ENCODE measurements at regions not wholly inside any gene's neighbourhood (a gene's known extent, or its start where the extent isn't known, plus 50 kb on each side); places are given as distances from the start of the nearest gene placed in this dataset.
"Not testable (repeated sequence)": the region's sequence is repeated elsewhere in the genome, so short reads cannot be mapped to it uniquely, and the experiment has no call there.

GRCh38 chr12:97784904-97785303 lies 322.3 kb downstream of the RMST start:
- FAIRE-seq = no peak

GRCh38 chr12:97790281-97790680 lies 327.7 kb downstream of the RMST start:
- DNase-seq (ENCODE audit: low spot score in 2 of 2) (no peak), FAIRE-seq (no peak)

More at GRCh38 chr12:97784904-97785303, 322.3 kb downstream of the RMST start:
- DNase-seq (ENCODE audit: low spot score in 2 of 2) = no peak

GRCh38 chr12:97797473-97797872 lies 334.9 kb downstream of the RMST start:
- no peak for DNase-seq (ENCODE audit: low spot score in 2 of 2)
- FAIRE-seq = no peak

GRCh38 chr12:97800561-97800960 lies 338.0 kb downstream of the RMST start:
- FAIRE-seq (no peak), DNase-seq (ENCODE audit: low spot score in 2 of 2) (no peak)

- no peak for FAIRE-seq
- no peak for DNase-seq (ENCODE audit: low spot score in 2 of 2)
Measured at GRCh38 chr12:97801471-97802059, 339.0 kb downstream of the RMST start.

- no peak for FAIRE-seq
- no peak for DNase-seq (ENCODE audit: low spot score in 2 of 2)
Measured at GRCh38 chr12:97805146-97805545, 342.5 kb downstream of the RMST start.

GRCh38 chr12:97813301-97813700 lies 350.7 kb downstream of the RMST start:
- FAIRE-seq (no peak), DNase-seq (ENCODE audit: low spot score in 2 of 2) (no peak)

GRCh38 chr12:97821806-97822205 lies 359.2 kb downstream of the RMST start:
- DNase-seq (ENCODE audit: low spot score in 2 of 2) = no peak
- FAIRE-seq = no peak

- no peak for FAIRE-seq
Measured at GRCh38 chr12:97835541-97835940, 372.9 kb downstream of the RMST start.

GRCh38 chr12:97837401-97837800 lies 374.8 kb downstream of the RMST start:
- FAIRE-seq = no peak
- no peak for DNase-seq (ENCODE audit: low spot score in 2 of 2)

More at GRCh38 chr12:97835541-97835940, 372.9 kb downstream of the RMST start:
- DNase-seq (ENCODE audit: low spot score in 2 of 2) = no peak

GRCh38 chr12:97848051-97848450 lies 385.4 kb downstream of the RMST start:
- FAIRE-seq (no peak), DNase-seq (ENCODE audit: low spot score in 2 of 2) (no peak)

- DNase-seq (ENCODE audit: low spot score in 2 of 2) = no peak
- FAIRE-seq = no peak
Measured at GRCh38 chr12:97854477-97854876, 391.9 kb downstream of the RMST start.

- no peak for FAIRE-seq
- DNase-seq (ENCODE audit: low spot score in 2 of 2) = no peak
Measured at GRCh38 chr12:97862072-97862471, 399.5 kb downstream of the RMST start.

GRCh38 chr12:97875064-97875463 lies 412.5 kb downstream of the RMST start:
- no peak for FAIRE-seq

GRCh38 chr12:97876780-97877179 lies 414.2 kb downstream of the RMST start:
- FAIRE-seq = no peak
- DNase-seq (ENCODE audit: low spot score in 2 of 2) = no peak

More at GRCh38 chr12:97875064-97875463, 412.5 kb downstream of the RMST start:
- no peak for DNase-seq (ENCODE audit: low spot score in 2 of 2)

- DNase-seq (ENCODE audit: low spot score in 2 of 2) = no peak
- no peak for FAIRE-seq
Measured at GRCh38 chr12:97877404-97877803, 414.8 kb downstream of the RMST start.

GRCh38 chr12:97886511-97887176 lies 424.0 kb downstream of the RMST start:
- no peak for FAIRE-seq
- DNase-seq (ENCODE audit: low spot score in 2 of 2) = no peak

GRCh38 chr12:97897881-97898280 lies 435.3 kb downstream of the RMST start:
- not testable (repeated sequence) for FAIRE-seq; DNase-seq (ENCODE audit: low spot score in 2 of 2)

- no peak for DNase-seq (ENCODE audit: low spot score in 2 of 2)
- FAIRE-seq = no peak
Measured at GRCh38 chr12:97899529-97899928, 436.9 kb downstream of the RMST start.

GRCh38 chr12:97899956-97900355 lies 437.4 kb downstream of the RMST start:
- no peak for DNase-seq (ENCODE audit: low spot score in 2 of 2)
- no peak for FAIRE-seq

GRCh38 chr12:97903356-97903755 lies 440.8 kb downstream of the RMST start:
- FAIRE-seq (no peak), DNase-seq (ENCODE audit: low spot score in 2 of 2) (no peak)

GRCh38 chr12:97907504-97907903 lies 444.9 kb downstream of the RMST start:
- DNase-seq (ENCODE audit: low spot score in 2 of 2) (no peak), FAIRE-seq (no peak)
